ENCODE measurements at regions not wholly inside any gene's neighbourhood (a gene's known extent, or its start where the extent isn't known, plus 50 kb on each side); places are given as distances from the start of the nearest gene placed in this dataset.

- DNase-seq (ENCODE audit: low read depth in 2 of 2), result no peak
These were observed 1371.2 kb downstream of the BRD1 start for GRCh38 chr22:48456449-48456848.

GRCh38 chr22:48453751-48454485 lies 1373.8 kb downstream of the BRD1 start:
- DNase-seq (ENCODE audit: low read depth in 2 of 2), result no peak

GRCh38 chr22:48453171-48453570 lies 1374.5 kb downstream of the BRD1 start:
- no peak for DNase-seq (ENCODE audit: low read depth in 2 of 2)

GRCh38 chr22:48452766-48453165 lies 1374.9 kb downstream of the BRD1 start:
- DNase-seq (ENCODE audit: low read depth in 2 of 2), result no peak

- DNase-seq (ENCODE audit: low read depth in 2 of 2), result no peak
These were observed 1375.8 kb downstream of the BRD1 start for GRCh38 chr22:48451891-48452290.

GRCh38 chr22:48450188-48450825 lies 1377.4 kb downstream of the BRD1 start:
- DNase-seq (ENCODE audit: low read depth in 2 of 2), result no peak

- no peak for DNase-seq (ENCODE audit: low read depth in 2 of 2)
These were observed 1378.0 kb downstream of the BRD1 start for GRCh38 chr22:48449466-48450187.

- DNase-seq (ENCODE audit: low read depth in 2 of 2), result no peak
These were observed 1378.9 kb downstream of the BRD1 start for GRCh38 chr22:48448821-48449220.

GRCh38 chr22:48445113-48445827 lies 1382.4 kb downstream of the BRD1 start:
- DNase-seq (ENCODE audit: low read depth in 2 of 2), result no peak

GRCh38 chr22:48444320-48445112 lies 1383.2 kb downstream of the BRD1 start:
- DNase-seq (ENCODE audit: low read depth in 2 of 2), result no peak

GRCh38 chr22:48443680-48444079 lies 1384.0 kb downstream of the BRD1 start:
- no peak for DNase-seq (ENCODE audit: low read depth in 2 of 2)

GRCh38 chr22:48442663-48443062 lies 1385.0 kb downstream of the BRD1 start:
- DNase-seq (ENCODE audit: low read depth in 2 of 2), result no peak

- DNase-seq (ENCODE audit: low read depth in 2 of 2), result no peak
These were observed 1386.2 kb downstream of the BRD1 start for GRCh38 chr22:48441553-48441850.

- DNase-seq (ENCODE audit: low read depth in 2 of 2), result no peak
These were observed 1386.8 kb downstream of the BRD1 start for GRCh38 chr22:48440673-48441552.

- no peak for DNase-seq (ENCODE audit: low read depth in 2 of 2)
These were observed 1387.5 kb downstream of the BRD1 start for GRCh38 chr22:48440176-48440575.

GRCh38 chr22:48439560-48440135 lies 1388.0 kb downstream of the BRD1 start:
- no peak for DNase-seq (ENCODE audit: low read depth in 2 of 2)

- no peak for DNase-seq (ENCODE audit: low read depth in 2 of 2)
These were observed 1388.7 kb downstream of the BRD1 start for GRCh38 chr22:48438800-48439559.

GRCh38 chr22:48438096-48438495 lies 1389.6 kb downstream of the BRD1 start:
- DNase-seq (ENCODE audit: low read depth in 2 of 2), result no peak

- DNase-seq (ENCODE audit: low read depth in 2 of 2), result no peak
These were observed 1391.3 kb downstream of the BRD1 start for GRCh38 chr22:48436201-48436931.
